GM12891 (cell line): ENCODE measurements at regions not wholly inside any gene's neighbourhood (a gene's known extent, or its start where the extent isn't known, plus 50 kb on each side); places are given as distances from the start of the nearest gene placed in this dataset.

Experiments
- POLR2A ChIP-seq: IDR thresholded peaks from 2 replicates; pipeline ENCODE4 v1.6.1; 2011; ENCODE audit warnings: low read depth, low read length, control low read depth
- POLR2AphosphoS5 ChIP-seq: IDR thresholded peaks from 2 replicates; pipeline ENCODE4 v1.6.1; 2011; ENCODE audit warnings: low read depth, low read length, control low read depth

DNA sequence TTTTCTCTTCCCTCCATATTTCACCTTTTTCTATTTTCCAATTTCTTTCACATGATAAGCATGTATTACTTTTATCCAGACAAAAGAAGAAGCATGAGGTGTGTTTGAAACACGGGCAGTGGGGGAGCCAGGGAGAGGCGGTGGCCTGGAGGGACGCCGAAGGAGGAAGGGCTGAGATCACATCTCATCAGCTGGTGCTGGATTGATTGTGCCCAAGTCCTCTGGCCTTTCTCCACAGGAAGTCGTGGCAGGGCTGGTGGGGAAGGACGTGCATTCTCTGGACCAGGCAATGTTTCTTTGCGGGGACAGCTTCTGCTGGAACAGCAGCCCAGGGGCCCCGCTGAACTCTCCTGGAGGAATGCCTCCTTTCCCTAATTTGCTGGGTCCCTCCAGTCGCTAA lies 82.9 kb downstream of the MIAT start:
- TF ChIP-seq POLR2AphosphoS5 (no peak), POLR2A (no peak)
